ENCODE measurements at regions not wholly inside any gene's neighbourhood (a gene's known extent, or its start where the extent isn't known, plus 50 kb on each side); places are given as distances from the start of the nearest gene placed in this dataset.

GRCh38 chr7:131935180-131935579 lies 378.8 kb upstream of the PODXL start:
- H3K4me3 ChIP-seq (ENCODE audit: insufficient read depth, low read depth, low read length): no peak overlapping the region
- H3K18ac ChIP-seq (ENCODE audit: low read depth, low read length): no peak overlapping the region
- intact Hi-C loops (cut with micrococcal nuclease) (no loop called here), dilution Hi-C loops (cut with HindIII; ENCODE audit: low sequenced_read_pairs, unreplicated experiment) (no loop called here), in situ Hi-C loops (cut with MboI; ENCODE audit: low sequenced_read_pairs) (no loop called here)
- no peaks in the 10 kb centered on the region for H3K9me1 ChIP-seq (ENCODE audit: insufficient read depth, low read length)
- H3K27ac ChIP-seq (ENCODE audit: insufficient read depth, low read length): no peak overlapping the region
- CTCF ChIA-PET: no interaction called here
- BruUV-seq (replicated peaks): no TSS peak
- no peak overlapping the region for H2BK20ac ChIP-seq (ENCODE audit: low read depth, low read length)
- no peak overlapping the region for H2AFZ ChIP-seq (replicated peaks; ENCODE audit: low read length, poor library complexity)
- H4K5ac ChIP-seq (ENCODE audit: low read depth, low read length): no peak overlapping the region
- TF ChIP-seq MAFK (IDR thresholded peaks at IDR 0.05; ENCODE audit: low read depth, low read length) (no peak), RFX5 (IDR thresholded peaks at IDR 0.05; ENCODE audit: low read depth, low read length) (no peak), RAD21 (IDR thresholded peaks at IDR 0.05; ENCODE audit: low read length) (no peak), MXI1 (IDR thresholded peaks at IDR 0.05; ENCODE audit: borderline replicate concordance, low read depth, low read length) (no peak), CEBPB (IDR thresholded peaks at IDR 0.05; ENCODE audit: low read depth, low read length) (no peak), USF2 (IDR thresholded peaks at IDR 0.05; ENCODE audit: low read depth, low read length) (no peak), SMC3 (IDR thresholded peaks at IDR 0.05; ENCODE audit: low read depth, low read length) (no peak), BHLHE40 (IDR thresholded peaks at IDR 0.05; ENCODE audit: low read depth, low read length) (no peak), CHD1 (IDR thresholded peaks at IDR 0.05; ENCODE audit: low read depth, low read length) (no peak), MAZ (IDR thresholded peaks at IDR 0.05; ENCODE audit: borderline replicate concordance, low read depth, low read length) (no peak), RCOR1 (IDR thresholded peaks at IDR 0.05; ENCODE audit: insufficient replicate concordance, low read length) (no peak), POLR2A (IDR thresholded peaks at IDR 0.05; ENCODE audit: low read depth, low read length) (no peak), CTCF (conservative IDR thresholded peaks at IDR 0.05; ENCODE audit: low read depth, low read length) (no peak), FOS (IDR thresholded peaks at IDR 0.05; ENCODE audit: low read depth, low read length) (no peak)
- no peak overlapping the region for H3K4ac ChIP-seq (ENCODE audit: low read depth, low read length)
- no peaks in the 10 kb centered on the region for H3K9me3 ChIP-seq (ENCODE audit: control insufficient read depth, insufficient read depth, low read length)
- POLR2A ChIA-PET (ENCODE audit: unreplicated experiment): no interaction called here
- no peak overlapping the region for H3K14ac ChIP-seq (replicated peaks; ENCODE audit: low read depth, low read length)
- H3K27me3 ChIP-seq (ENCODE audit: control insufficient read depth, insufficient read depth, low read length): no peaks in the 10 kb centered on the region
- no peak for DNase-seq
- H3K9ac ChIP-seq (ENCODE audit: low read depth, low read length): no peak overlapping the region
- no peaks in the 10 kb centered on the region for H3K79me1 ChIP-seq (ENCODE audit: low read depth in 1 of 2, low read length in 2 of 2)
- H4K91ac ChIP-seq (ENCODE audit: insufficient read depth, low read depth, low read length): no peak overlapping the region
- no peaks in the 10 kb centered on the region for H3K4me1 ChIP-seq (ENCODE audit: control insufficient read depth, insufficient read depth, low read length)
- H3K56ac ChIP-seq (ENCODE audit: extremely low read depth, insufficient read depth, low read length): no peak overlapping the region
- H4K20me1 ChIP-seq (ENCODE audit: insufficient read depth, low read length): no peaks in the 10 kb centered on the region; the same call in 1 of the 2 replicates
- no peak overlapping the region for H4K8ac ChIP-seq (ENCODE audit: low read depth in 2 of 2, low read length in 2 of 2)
- no peak overlapping the region for H2BK15ac ChIP-seq (ENCODE audit: low read depth, low read length)
- H2AK9ac ChIP-seq (replicated peaks; ENCODE audit: low read depth, low read length, poor library complexity): no peak overlapping the region
- no peaks in the 10 kb centered on the region for H3K36me3 ChIP-seq (ENCODE audit: control insufficient read depth, insufficient read depth, low read length)
- no CpG with 5 or more reads among the region's 3 CpGs for WGBS, 2 experiments (ENCODE audit: extremely low coverage in 2 of 2, insufficient read length in 1 of 2)
- H2BK120ac ChIP-seq (ENCODE audit: low read depth, low read length): no peak overlapping the region
- no peak overlapping the region for H2BK5ac ChIP-seq (ENCODE audit: low read depth, low read length, poor library complexity, severe bottlenecking)
- H3K4me2 ChIP-seq (ENCODE audit: low read depth, low read length): no peak overlapping the region
- H3K23ac ChIP-seq (ENCODE audit: low read depth, low read length): no peak overlapping the region
- H2AK5ac ChIP-seq (ENCODE audit: low read depth, low read length): no peak overlapping the region
- no peak for ATAC-seq (ENCODE audit: low read depth)

Measured in IMR-90 (cell line).